Epithelial cell of prostate (primary cell): ENCODE measurements at regions not wholly inside any gene's neighbourhood (a gene's known extent, or its start where the extent isn't known, plus 50 kb on each side); places are given as distances from the start of the nearest gene placed in this dataset.
A peak's percentile ranks its signal among the peaks of the same experiment; 100 is the strongest.
"Not testable (repeated sequence)": the region's sequence is repeated elsewhere in the genome, so short reads cannot be mapped to it uniquely, and the experiment has no call there.

Experiments
- DNase-seq: peaks from one replicate; pipeline ENCODE4 v3.0.0-alpha.2; 2011; ENCODE audit warnings: low read depth, low spot score
- H3K27ac ChIP-seq: fragments of 450-650 bp; 2 replicates; pipeline ENCODE4 v1.5.1; 2017; ENCODE audit warnings: mild to moderate bottlenecking

DNA sequence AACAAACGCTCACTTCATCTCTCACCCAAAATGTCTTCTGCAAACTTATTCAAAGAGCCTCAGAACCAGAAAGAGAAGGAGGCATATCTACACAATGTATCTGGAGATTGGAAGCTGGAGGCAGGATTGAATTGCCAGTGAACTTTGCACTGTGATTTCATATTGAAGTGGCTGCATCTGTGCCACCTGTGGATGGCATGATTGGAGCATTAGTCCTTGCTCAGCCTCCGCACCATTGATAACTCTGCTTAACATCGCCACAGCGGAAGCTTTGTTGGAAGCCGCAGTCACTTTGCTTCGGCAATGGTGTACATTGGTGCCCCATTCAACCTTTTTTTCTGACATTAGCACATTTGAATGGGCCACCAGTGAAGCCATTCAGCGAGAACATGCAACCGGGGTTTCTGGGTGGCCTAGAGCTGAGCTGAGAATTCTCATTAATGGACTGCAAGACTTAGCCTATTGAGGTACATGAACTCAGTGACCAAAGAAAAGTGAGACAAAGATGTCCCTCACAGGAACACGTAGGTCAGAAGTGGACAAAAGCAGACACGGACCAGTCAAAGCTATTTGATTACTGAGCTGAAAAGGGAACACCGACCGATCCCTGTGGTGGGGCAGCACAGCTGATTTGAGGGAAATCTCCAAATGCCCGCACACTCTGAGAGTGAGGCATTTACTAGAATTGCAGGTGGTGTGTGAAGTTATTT is 130.4 kb downstream of the BRMS1L start:
- no peak for DNase-seq
- no peak overlapping the region for H3K27ac ChIP-seq

- no peak overlapping the region for H3K27ac ChIP-seq
- no peak for DNase-seq
Observed at GRCh38 chr14:35952584-35952983, 126.4 kb downstream of the BRMS1L start.

DNA sequence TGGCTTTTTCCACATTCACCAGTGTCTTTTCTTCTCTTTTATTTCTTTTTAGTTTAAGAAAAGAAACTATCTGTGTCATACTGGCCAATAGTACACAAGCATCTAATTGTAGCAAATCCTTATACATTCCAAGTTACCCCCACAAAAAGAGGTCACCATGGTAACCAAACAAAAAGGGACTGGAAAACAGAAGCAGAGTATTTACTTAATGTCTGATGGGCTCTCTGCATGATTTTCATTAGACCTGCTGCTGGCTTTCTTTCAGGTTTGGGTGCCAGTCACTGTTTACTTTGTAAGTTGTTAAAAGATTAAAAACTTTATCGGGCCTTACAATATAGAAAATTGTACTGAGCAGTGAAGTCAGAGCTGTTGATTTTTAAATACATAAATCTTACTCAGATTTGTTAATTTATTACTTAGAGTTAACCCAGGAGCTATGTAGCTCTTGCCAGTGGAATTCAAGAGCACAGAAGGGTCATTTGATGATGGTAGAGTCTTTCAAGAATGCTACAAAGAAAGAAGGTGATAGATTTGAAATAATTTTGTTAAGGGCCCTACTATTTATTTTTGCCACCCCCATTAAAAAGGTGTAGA is 123.9 kb downstream of the BRMS1L start:
- DNase-seq: no peak
- H3K27ac ChIP-seq: no peak overlapping the region

DNA sequence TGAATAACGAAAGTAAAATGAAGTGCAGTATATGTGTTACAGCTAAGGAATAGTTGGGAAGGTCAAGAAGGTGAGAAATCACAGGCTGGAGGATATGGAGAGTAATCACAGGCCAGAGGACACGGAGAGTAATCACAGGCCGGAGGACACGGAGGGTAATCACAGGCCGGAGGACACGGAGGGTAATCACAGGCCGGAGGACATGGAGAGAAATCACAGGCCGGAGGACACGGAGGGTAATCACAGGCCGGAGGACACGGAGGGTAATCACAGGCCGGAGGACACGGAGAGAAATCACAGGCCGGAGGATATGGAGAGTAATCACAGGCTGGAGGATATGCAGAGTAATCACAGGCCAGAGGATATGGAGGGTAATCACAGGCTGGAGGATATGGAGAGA is 121.8 kb downstream of the BRMS1L start:
- not testable (repeated sequence) for H3K27ac ChIP-seq, DNase-seq

- DNase-seq: no peak
- no peak overlapping the region for H3K27ac ChIP-seq
Observed at GRCh38 chr14:35944847-35945246, 118.7 kb downstream of the BRMS1L start.

GRCh38 chr14:35940291-35940690 is 114.2 kb downstream of the BRMS1L start:
- no peak overlapping the region for H3K27ac ChIP-seq
- no peak for DNase-seq

GRCh38 chr14:35938770-35939169 is 112.6 kb downstream of the BRMS1L start:
- no peak for DNase-seq

DNA sequence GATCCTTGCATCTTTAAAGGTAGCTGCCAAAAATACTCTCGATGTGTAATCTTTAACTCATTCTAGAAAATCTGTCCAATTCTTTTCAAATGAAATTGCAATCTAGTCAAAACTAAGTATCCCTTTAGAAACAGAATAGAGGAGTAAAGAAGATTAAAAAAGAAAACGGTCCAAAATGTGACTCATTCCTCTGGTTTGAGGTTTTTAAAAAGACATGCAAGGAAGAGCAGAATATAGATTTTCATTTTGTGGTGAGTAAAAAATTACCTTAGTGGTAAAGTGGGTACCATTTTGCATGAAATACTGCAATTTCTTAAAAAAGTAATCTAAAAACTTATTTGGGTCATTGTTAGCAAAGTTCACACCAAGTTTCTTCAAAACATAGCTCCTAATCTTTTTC is 108.4 kb downstream of the BRMS1L start:
- H3K27ac ChIP-seq: no peak overlapping the region
- no peak for DNase-seq

More at GRCh38 chr14:35938770-35939169, 112.6 kb downstream of the BRMS1L start:
- H3K27ac ChIP-seq: no peak overlapping the region

- DNase-seq: no peak
- no peak overlapping the region for H3K27ac ChIP-seq
Observed at GRCh38 chr14:35932659-35933159, 106.6 kb downstream of the BRMS1L start.

GRCh38 chr14:35932136-35932535 is 106.0 kb downstream of the BRMS1L start:
- no peak overlapping the region for H3K27ac ChIP-seq
- no peak for DNase-seq

DNA sequence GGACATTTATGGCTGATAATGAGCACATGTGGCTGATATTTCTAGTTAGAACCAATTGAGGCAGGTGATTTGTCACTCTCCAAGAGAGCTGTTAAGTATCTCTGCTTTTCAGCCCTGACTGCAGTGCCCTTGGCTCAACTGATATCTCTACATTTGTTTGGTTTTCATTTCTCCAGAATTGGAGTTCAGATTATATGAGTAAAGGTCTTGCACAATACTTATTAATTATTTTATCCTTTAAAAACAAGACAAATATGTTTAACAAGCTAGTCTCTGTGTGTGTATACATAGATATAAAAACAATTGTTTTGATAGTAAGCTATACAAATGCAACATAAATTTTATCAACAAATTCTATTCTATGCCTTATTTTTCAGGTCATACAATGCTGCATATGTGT is 105.2 kb downstream of the BRMS1L start:
- DNase-seq: no peak
- no peak overlapping the region for H3K27ac ChIP-seq

GRCh38 chr14:35929186-35929585 is 103.0 kb downstream of the BRMS1L start:
- H3K27ac ChIP-seq: no peak overlapping the region
- DNase-seq: no peak

DNA sequence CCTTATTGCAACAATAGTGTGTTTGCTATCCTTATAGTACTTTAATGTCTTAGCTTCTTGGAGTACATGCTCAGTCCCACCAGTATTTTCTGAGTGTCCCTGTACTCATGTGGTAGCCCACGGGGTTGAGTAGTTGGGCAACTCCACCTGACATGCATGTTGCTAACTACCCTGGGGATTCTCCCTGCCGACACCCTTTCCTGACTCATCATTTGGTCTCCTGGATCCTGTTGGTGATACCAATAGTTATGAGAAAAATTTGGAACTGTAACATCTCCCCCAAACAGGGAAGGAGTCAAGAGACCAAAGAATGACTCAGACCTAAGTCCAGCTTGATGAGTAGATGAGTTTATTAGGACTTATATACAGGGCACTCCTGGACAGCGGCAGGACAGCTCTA is 101.6 kb downstream of the BRMS1L start:
- DNase-seq: peak; percentile 44
- no peak overlapping the region for H3K27ac ChIP-seq

GRCh38 chr14:35925319-35925718 is 99.2 kb downstream of the BRMS1L start:
- H3K27ac ChIP-seq: no peak overlapping the region
- DNase-seq: no peak

DNA sequence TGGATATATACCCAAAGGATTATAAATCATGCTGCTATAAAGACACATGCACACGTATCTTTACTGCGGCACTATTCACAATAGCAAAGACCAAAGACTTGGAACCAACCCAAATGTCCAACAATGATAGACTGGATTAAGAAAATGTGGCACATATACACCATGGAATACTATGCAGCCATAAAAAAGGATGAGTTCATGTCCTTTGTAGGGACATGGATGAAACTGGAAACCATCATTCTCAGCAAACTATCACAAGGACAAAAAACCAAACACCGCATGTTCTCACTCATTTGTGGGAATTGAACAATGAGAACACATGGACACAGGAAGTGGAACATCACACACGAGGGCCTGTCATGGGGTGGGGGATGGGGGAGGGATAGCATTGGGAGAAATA is 96.5 kb downstream of the BRMS1L start:
- not testable (repeated sequence) for H3K27ac ChIP-seq, DNase-seq

DNA sequence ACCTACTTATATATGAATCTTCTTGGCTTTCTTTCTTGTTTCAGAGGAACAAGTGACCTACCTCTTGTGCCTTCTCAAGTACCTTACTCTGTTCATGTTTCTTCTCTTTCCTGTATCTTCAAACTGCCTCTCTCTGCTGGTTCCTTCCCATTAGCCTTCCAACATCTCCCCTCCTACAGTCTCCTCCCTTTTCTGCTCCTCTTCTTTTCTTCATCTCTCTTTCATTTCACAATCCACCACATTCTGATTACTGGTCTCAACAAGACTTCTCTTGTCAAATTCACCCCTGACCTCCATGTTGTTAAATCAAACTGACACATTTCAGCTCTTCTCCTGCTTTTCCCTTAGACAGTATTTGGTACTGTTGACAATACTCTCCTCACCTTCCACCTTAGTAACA is 95.6 kb downstream of the BRMS1L start:
- no peak for DNase-seq
- no peak overlapping the region for H3K27ac ChIP-seq
